ENCODE measurements at regions not wholly inside any gene's neighbourhood (a gene's known extent, or its start where the extent isn't known, plus 50 kb on each side); places are given as distances from the start of the nearest gene placed in this dataset.

GRCh38 chr3:3902161-3902560 lies 102.9 kb downstream of the LRRN1 start:
- ChIA-PET POLR2A (no interaction called here), CTCF (no interaction called here)
- Histone ChIP-seq H3K9me3 (no peaks in the 10 kb centered on the region; the same call in 2 of the 3 replicates), H3K4me3 (no peak overlapping the region), H3K27ac (no peak overlapping the region), H3K4me1 (no peaks in the 10 kb centered on the region), H3K4me2 (no peak overlapping the region)
- TF ChIP-seq RARB (CRISPR knock-in tag; IDR thresholded peaks at IDR 0.05) (no peak), JUN (IDR thresholded peaks at IDR 0.05) (no peak), TP53 (CRISPR knock-in tag; IDR thresholded peaks at IDR 0.05) (no peak)
- TF ChIP-seq, protein P1, sequence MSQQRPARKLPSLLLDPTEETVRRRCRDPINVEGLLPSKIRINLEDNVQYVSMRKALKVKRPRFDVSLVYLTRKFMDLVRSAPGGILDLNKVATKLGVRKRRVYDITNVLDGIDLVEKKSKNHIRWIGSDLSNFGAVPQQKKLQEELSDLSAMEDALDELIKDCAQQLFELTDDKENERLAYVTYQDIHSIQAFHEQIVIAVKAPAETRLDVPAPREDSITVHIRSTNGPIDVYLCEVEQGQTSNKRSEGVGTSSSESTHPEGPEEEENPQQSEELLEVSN (IDR thresholded peaks at IDR 0.05; ENCODE audit: borderline replicate concordance, low read depth) = no peak
- no peak for FAIRE-seq
- 0% methylated on average over 1 of the region's 1 CpG for WGBS (ENCODE audit: missing lambda C conversion rate)
- no peak for ATAC-seq
- no peak for DNase-seq (ENCODE audit: low read depth in 1 of 2, low spot score in 1 of 2)

DNA sequence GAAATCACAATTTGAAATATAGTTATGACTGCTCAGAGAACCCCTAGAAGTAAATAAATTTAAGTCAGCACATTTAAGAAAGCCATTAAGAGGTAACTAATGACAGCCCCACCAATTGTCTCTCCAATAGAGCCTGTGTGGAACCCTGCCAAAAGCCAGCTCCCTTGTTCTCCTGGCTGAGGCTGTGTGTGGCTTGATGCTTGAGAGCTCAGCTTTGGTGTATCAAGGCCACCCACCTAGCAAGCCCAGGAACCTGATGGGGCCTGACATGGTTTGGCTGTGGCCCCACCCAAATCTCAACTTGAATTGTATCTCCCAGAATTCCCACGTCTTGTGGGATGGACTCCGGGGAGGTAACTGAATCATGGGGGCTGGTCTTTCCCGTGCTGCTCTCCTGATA lies 106.9 kb downstream of the LRRN1 start:
- FAIRE-seq = no peak
- TF ChIP-seq, protein P2, sequence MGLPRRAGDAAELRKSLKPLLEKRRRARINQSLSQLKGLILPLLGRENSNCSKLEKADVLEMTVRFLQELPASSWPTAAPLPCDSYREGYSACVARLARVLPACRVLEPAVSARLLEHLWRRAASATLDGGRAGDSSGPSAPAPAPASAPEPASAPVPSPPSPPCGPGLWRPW (IDR thresholded peaks at IDR 0.05) = no peak
- TF ChIP-seq ZNF302 (CRISPR knock-in tag; IDR thresholded peaks at IDR 0.05) = no peak
- TF ChIP-seq NPAS2 (CRISPR knock-in tag; IDR thresholded peaks at IDR 0.05; ENCODE audit: borderline replicate concordance) = no peak
- TF ChIP-seq, protein P3, sequence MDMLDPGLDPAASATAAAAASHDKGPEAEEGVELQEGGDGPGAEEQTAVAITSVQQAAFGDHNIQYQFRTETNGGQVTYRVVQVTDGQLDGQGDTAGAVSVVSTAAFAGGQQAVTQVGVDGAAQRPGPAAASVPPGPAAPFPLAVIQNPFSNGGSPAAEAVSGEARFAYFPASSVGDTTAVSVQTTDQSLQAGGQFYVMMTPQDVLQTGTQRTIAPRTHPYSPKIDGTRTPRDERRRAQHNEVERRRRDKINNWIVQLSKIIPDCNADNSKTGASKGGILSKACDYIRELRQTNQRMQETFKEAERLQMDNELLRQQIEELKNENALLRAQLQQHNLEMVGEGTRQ (IDR thresholded peaks at IDR 0.05) = no peak
- Histone ChIP-seq H3K27ac (no peak overlapping the region), H3K4me1 (no peaks in the 10 kb centered on the region), H3K4me3 (no peak overlapping the region), H3K9me3 (peaks cover 3% of the 10 kb centered on the region; the same call in 2 of the 3 replicates), H3K4me2 (no peak overlapping the region)
- DNase-seq (ENCODE audit: low read depth in 1 of 2, low spot score in 1 of 2) = no peak
- WGBS (ENCODE audit: missing lambda C conversion rate) = 7% methylated on average over 3 of the region's 3 CpGs
- ATAC-seq = no peak
- CTCF ChIA-PET = no interaction called here
- POLR2A ChIA-PET = no interaction called here

DNA sequence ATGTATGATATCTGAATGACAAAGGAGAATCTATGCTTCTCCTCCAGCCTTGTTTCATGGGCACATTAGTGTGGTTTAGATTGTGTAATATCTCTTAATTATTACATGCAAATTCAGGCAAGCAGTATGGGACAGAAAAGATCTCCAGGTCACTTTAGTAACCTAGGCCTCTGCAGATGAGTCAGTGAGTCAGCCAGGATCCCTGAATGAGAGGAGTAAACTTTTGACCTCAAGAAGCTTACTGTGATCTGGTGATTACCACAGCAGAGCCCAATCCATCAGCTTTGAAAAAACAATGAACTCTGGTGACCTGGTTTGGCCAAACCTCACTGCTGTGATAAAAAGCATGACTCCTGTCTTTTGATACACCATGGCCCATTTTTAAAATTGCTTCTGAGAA lies 107.8 kb downstream of the LRRN1 start:
- H3K27ac ChIP-seq = no peak overlapping the region
- DNase-seq (ENCODE audit: low read depth in 1 of 2, low spot score in 1 of 2) (no peak), ATAC-seq (no peak), FAIRE-seq (no peak)
- POLR2A ChIA-PET = no interaction called here
- CTCF ChIA-PET = no interaction called here
- no peak overlapping the region for H3K4me3 ChIP-seq
- peaks cover 3% of the 10 kb centered on the region; the same call in 2 of the 3 replicates for H3K9me3 ChIP-seq
- no peaks in the 10 kb centered on the region for H3K4me1 ChIP-seq
- H3K4me2 ChIP-seq = no peak overlapping the region
- TF ChIP-seq CEBPB (IDR thresholded peaks at IDR 0.05) = no peak
- TF ChIP-seq NPAS2 (CRISPR knock-in tag; IDR thresholded peaks at IDR 0.05; ENCODE audit: borderline replicate concordance) = no peak
- no peak for TF ChIP-seq JUNB (IDR thresholded peaks at IDR 0.05)
- TF ChIP-seq, protein P4, sequence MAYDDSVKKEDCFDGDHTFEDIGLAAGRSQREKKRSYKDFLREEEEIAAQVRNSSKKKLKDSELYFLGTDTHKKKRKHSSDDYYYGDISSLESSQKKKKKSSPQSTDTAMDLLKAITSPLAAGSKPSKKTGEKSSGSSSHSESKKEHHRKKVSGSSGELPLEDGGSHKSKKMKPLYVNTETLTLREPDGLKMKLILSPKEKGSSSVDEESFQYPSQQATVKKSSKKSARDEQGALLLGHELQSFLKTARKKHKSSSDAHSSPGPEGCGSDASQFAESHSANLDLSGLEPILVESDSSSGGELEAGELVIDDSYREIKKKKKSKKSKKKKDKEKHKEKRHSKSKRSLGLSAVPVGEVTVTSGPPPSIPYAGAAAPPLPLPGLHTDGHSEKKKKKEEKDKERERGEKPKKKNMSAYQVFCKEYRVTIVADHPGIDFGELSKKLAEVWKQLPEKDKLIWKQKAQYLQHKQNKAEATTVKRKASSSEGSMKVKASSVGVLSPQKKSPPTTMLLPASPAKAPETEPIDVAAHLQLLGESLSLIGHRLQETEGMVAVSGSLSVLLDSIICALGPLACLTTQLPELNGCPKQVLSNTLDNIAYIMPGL (CRISPR knock-in tag; IDR thresholded peaks at IDR 0.05; ENCODE audit: borderline replicate concordance) = no peak
- TF ChIP-seq, protein P5, sequence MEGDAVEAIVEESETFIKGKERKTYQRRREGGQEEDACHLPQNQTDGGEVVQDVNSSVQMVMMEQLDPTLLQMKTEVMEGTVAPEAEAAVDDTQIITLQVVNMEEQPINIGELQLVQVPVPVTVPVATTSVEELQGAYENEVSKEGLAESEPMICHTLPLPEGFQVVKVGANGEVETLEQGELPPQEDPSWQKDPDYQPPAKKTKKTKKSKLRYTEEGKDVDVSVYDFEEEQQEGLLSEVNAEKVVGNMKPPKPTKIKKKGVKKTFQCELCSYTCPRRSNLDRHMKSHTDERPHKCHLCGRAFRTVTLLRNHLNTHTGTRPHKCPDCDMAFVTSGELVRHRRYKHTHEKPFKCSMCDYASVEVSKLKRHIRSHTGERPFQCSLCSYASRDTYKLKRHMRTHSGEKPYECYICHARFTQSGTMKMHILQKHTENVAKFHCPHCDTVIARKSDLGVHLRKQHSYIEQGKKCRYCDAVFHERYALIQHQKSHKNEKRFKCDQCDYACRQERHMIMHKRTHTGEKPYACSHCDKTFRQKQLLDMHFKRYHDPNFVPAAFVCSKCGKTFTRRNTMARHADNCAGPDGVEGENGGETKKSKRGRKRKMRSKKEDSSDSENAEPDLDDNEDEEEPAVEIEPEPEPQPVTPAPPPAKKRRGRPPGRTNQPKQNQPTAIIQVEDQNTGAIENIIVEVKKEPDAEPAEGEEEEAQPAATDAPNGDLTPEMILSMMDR (IDR thresholded peaks at IDR 0.05) = no peak
- TF ChIP-seq, protein P6, sequence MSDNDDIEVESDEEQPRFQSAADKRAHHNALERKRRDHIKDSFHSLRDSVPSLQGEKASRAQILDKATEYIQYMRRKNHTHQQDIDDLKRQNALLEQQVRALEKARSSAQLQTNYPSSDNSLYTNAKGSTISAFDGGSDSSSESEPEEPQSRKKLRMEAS (IDR thresholded peaks at IDR 0.05) = no peak
- TF ChIP-seq CBX2 (IDR thresholded peaks at IDR 0.05; ENCODE audit: borderline replicate concordance, low read depth) = no peak
- TF ChIP-seq, protein P1 (IDR thresholded peaks at IDR 0.05; ENCODE audit: borderline replicate concordance, low read depth) = no peak
- TF ChIP-seq BCL3 (IDR thresholded peaks at IDR 0.05) = no peak
- TF ChIP-seq ESRRA (IDR thresholded peaks at IDR 0.05; ENCODE audit: borderline replicate concordance, low read length) = no peak
- TF ChIP-seq HEYL (CRISPR knock-in tag; IDR thresholded peaks at IDR 0.05) = no peak
- no peak for TF ChIP-seq REST (IDR thresholded peaks at IDR 0.05)
- no peak for TF ChIP-seq FOXS1 (CRISPR knock-in tag; IDR thresholded peaks at IDR 0.05)
- no peak for TF ChIP-seq RNF2 (IDR thresholded peaks at IDR 0.05; ENCODE audit: borderline replicate concordance, low read depth)
- TF ChIP-seq, protein P7, sequence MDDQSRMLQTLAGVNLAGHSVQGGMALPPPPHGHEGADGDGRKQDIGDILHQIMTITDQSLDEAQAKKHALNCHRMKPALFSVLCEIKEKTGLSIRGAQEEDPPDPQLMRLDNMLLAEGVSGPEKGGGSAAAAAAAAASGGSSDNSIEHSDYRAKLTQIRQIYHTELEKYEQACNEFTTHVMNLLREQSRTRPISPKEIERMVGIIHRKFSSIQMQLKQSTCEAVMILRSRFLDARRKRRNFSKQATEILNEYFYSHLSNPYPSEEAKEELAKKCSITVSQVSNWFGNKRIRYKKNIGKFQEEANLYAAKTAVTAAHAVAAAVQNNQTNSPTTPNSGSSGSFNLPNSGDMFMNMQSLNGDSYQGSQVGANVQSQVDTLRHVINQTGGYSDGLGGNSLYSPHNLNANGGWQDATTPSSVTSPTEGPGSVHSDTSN (IDR thresholded peaks at IDR 0.05) = no peak

Data from A549 (cell line).